GM19438 (cell line): ENCODE measurements at regions not wholly inside any gene's neighbourhood (a gene's known extent, or its start where the extent isn't known, plus 50 kb on each side); places are given as distances from the start of the nearest gene placed in this dataset.

Source experiments
- ATAC-seq: cut with Tn5 transposase; IDR thresholded peaks from one replicate; pipeline ENCODE4 v1.9.1; 2021; ENCODE audit warnings: low read depth; ENCODE audit not compliant: unreplicated experiment

DNA sequence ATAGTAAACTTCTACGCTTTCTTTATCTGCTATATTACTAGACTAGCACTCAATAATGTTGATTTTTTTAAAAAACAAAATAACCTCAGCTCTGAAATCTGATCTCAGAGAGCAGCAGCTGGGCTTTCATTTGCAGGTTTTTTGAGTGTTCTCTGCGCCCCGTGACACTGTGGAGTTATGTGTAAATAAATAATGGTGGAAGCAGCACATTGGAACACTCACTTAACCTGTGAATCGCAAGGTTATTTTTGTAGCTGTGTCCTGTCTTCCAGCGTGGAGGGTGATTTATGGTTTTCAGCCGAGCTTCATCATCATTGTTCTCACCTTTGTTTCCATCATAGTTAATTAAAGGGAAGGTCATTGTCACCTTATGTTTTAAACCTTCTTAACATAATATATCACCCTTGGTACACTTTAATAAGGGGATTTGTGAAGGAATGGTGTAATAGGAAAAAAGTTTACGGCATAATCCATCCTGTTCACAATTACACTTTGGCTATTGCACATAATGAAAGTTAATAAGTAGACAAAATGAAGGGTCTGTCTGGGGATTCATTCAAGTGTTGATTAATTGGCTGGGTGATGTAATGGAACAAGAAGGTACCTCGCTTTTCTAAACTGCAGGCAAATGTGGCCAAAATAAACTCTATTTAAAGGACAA is 493.3 kb upstream of the ADAMTS16 start:
- ATAC-seq, result no peak

DNA sequence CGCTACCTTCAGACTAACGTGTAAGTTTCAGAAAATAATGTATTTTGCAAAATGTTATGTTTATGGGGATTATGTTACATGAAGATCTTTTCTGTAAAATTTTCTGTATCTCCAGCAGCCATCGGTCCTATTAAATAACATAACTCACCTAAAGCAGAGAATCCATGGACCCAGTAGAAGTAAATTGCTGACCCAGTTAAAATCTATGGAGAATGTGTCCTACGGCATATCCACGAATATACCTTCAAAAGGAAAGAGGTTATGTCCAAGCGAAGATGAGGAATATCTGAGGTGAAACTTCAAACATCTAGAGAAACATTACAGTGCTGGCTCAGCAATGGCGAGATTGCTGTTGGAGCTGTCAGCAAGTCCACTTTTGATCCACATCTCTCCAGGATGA is 492.2 kb upstream of the ADAMTS16 start:
- no peak for ATAC-seq

DNA sequence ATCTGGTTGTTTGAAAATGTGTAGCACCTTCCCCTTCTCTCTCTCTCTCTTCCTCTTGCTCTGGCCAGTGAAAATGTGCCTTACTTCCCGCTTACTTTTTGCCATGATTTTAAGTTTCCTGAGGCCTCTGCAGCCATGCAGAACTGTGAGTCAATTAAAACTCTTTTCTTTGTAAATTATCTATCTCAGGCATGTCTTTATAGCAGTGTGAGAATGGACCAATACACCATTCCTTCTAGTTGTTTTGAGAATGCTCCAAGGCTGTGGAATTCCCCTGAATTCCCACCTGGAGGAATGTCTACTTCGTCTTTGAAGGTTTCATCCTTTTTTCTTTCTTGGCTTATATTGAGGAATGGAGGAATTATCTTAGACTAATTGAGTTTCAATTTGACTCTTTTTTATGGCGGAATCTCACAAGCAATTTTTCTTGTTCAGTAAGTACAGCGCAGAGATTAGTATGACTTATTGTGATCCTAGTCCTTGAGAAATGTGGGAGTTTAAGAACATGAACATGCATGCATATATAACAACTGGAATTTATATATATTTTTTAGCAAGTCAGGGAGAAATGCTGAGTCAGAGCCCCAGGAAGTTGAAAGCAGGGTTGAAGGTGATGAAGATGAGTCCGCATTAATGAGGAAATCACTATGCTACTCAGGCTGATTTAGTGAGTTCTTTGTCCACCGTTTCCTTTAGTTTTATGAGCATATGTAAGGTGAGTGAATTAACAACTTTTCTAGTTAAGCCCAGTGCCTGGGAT is 488.1 kb upstream of the ADAMTS16 start:
- ATAC-seq, result no peak

DNA sequence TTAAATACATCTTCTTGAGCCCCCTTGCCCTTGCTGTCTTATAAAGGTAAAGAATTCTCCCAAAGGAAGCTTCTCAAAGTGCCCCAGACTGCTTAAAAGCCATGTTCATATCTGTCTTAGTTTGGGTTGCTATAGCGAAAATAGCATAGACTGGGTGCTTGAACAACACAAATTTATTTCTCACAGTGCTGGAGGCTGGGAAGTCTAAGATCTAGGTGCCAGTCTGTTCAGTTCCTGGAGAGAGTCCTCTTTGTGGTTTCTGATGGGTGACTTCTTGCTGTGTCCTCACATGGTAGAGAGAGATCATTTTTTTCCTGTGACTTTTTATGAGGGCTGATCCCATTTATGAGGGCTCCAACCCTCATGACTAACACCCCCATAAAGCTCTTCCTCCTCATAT is 486.7 kb upstream of the ADAMTS16 start:
- no peak for ATAC-seq

DNA sequence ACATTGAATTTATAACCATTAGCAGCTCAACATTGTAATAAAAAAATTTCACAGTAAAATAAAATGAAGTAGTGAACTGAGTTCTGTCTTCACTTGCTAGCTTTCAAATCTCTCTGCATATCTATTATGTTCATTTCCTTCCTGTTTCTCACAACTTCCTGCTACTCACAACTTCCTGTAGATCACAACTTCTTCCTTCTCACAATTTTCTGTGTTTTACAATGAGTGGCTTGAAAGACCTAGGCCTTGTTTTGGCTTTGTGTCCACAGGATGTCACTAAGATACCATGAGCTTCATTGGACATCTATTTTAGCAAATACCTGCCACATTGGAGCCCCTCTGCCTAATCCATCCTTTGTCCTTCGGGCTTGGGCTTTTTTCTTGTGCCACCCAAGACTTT is 480.3 kb upstream of the ADAMTS16 start:
- no peak for ATAC-seq

DNA sequence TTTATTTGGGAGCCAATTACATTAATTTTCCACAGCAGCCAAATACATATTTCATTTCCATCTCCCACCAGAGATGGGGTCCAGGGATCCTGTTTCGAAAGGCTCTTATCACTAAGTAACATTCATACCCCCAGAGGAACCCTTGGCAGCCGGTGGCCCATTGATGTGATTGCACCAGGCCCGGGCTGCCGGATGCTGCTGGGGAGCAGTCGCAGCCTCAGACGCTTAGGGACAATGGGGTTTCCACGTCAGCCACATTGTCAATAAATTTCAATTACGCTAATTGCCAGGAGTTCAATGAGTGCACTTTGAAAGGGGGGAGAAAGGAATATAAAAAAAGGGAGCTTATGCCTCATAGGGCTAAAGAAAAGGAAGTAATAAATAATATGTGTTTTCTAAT is 478.8 kb upstream of the ADAMTS16 start:
- ATAC-seq, result no peak

DNA sequence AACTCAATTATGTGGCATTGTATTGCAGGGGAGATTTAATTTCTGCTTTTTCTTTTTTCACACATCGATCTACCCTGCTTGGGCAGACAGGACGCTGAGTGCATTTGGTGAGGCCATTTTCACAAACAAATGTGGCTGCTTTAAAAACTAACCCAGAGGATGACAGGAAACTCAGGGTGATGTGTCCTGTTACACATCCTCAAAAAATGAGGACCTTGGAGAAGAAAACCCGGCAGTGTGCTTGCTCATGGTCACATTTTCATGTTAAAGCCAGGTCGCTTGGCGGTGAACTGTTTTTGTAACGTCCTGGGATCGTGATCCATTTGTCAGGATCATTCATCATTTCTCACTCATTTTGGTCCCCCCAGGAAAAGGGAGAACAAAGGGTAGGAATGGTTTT is 478.3 kb upstream of the ADAMTS16 start:
- ATAC-seq, result no peak

DNA sequence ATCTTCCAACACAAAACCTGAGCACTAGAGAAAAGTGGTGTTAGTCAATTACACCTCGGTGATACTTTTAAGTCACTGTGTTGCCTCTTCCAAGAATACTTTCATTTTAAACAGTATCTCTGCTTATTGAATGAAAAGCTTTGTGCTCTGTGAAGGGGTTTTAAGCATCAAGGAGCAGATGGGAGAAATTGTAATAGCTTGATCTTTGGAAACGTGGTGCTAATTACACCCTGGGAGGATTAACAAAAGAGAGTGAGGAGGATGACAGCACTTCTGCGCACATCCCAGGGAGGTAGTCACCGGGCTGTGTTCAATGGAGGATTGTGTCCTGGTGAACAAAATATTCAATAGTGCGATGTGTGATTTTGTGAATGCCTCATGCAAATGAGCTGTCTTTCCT is 477.4 kb upstream of the ADAMTS16 start:
- ATAC-seq, result no peak

DNA sequence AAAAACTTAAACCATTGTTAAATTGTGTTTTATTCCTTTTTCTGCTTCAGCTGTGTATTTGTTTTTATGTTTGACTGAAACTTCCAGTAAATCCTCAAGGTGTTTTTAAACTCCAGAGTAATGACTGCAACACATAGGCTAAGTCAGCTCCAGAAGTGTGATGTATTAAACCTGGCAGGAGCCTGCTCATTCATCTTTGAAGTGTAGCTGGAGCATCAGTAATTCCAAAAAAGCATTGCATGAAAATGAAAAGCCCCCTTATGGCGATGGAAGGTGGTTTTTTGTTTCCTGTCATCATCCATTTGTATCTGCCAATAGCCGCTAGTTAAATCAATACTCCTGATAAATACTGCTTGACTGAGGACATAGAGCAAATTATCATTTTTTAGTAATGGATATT is 474.2 kb upstream of the ADAMTS16 start:
- ATAC-seq, result no peak

DNA sequence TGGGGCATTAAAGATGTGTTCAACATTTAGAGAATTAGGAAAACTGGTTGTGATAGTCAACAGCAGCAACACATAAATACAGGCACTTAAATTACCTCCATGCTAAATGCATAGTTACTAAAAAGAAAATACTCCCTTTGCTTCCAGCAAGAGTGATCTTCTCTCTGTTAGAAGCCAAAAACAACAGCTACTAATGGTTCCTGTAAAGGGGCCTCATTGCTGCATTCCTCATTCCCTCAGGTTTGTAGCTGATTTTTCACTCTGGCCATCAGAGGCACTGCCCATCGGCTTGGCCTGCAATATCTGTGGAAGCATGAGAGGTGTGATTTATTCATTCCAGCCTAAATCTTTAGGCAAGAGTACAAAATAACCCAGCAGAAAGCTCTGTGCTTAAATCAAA is 466.0 kb upstream of the ADAMTS16 start:
- ATAC-seq, result no peak

DNA sequence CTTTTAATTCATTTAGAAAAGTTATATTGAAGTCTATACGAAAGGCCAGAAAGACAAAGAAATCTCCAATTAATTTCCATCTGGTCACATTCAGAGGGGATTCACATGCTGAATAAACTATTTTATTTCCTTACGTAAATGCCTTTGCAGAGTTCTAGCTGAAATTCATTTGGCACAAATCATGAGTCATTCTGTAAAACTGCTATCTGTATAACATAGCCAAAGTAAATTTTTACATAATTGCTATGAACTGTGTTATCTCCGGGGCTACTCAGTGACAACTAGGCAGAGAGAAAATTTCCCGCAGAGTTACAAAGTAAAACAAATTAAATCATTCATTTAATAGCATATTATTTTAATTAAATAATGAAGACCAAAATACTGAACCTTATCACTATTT is 463.2 kb upstream of the ADAMTS16 start:
- no peak for ATAC-seq

DNA sequence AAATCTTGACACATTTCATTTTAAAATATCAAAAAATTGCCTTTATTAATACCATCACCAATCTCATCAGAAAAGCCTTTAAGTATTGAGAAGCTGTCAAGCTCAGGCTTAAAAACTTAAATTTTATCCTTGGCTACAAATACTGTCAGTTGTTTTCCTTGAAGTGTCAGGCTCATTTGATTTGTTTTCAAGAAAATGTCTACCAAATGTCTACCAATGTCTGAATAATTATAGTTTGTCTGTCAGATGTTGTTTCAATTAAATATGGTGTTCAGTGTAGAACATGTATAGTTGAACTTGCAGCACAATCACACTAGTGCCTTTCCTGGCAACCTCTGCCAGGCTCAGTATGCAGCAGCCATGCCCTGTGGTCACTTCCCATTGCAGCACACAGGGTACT is 455.2 kb upstream of the ADAMTS16 start:
- no peak for ATAC-seq

DNA sequence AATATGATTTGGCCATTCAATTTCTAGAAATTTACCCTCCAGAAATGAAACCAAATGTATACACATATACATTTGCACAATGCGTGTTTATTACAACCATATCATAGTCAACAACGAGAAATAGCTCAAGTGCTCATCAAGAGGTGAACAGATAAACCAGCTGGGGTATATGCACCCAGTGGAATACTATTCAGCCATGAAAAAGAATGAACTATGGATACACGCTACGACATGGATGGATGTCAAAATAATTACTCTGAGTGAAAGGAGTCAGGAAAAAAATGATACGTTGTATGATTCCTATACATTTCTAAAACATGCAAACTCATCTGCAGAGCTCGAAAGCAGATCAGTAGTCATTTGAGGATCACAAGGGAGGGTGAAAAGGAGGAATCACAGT is 441.5 kb upstream of the ADAMTS16 start:
- no peak for ATAC-seq

DNA sequence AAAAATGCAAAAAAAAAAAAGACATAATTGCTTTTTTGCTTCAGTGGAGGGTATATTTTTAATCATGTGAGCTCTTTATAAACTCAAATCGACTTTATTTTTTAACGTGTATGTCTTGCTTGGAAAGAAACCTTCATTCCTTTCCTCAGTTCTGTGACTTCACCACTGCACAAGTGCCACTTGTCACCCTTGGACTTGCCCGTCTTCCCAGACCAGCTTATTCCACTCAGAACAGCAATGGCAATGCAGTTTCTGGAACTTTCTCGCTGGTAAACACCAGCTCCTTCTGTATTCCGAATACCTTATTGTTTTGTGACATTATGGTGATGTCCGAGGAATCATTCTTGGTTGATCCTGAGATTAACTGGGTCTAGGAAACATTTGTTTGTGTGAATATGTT is 440.5 kb upstream of the ADAMTS16 start:
- no peak for ATAC-seq

DNA sequence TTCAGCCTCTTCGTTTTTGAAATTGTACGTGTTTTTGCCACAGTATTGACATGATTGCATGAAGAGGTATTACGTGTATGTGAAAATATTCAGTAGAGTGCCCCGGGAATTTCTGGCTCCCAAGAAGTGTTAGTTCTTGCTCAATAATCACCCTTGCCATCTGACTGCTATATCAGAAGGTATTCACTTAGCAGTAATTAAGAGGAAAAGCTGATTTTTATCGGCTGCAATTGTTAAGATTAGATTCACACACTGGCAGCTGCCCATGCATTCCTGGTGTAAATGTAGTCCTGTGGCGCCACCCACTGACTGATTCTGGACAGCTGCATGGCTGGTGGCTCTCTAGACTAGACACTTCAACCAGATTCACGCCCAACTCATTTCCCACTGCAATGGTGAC is 440.1 kb upstream of the ADAMTS16 start:
- no peak for ATAC-seq

DNA sequence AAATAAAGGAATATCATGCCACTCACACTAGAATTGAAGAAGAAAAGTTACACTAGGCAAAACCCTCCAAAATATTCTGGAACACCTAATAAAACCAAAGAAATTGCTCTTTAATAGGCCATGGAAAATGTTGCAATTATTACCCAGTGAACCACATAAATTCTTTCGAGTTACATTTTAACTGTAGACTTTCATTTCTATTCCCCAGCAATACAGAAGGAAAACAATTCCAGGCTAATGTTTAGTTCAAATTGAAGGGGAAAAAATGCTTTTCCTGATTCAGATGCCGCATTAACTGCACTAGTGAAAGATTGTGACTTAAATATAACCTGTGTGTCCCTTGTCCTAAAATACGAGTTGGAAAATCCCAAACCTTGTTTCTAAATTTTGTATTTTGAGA is 439.3 kb upstream of the ADAMTS16 start:
- ATAC-seq, result no peak

DNA sequence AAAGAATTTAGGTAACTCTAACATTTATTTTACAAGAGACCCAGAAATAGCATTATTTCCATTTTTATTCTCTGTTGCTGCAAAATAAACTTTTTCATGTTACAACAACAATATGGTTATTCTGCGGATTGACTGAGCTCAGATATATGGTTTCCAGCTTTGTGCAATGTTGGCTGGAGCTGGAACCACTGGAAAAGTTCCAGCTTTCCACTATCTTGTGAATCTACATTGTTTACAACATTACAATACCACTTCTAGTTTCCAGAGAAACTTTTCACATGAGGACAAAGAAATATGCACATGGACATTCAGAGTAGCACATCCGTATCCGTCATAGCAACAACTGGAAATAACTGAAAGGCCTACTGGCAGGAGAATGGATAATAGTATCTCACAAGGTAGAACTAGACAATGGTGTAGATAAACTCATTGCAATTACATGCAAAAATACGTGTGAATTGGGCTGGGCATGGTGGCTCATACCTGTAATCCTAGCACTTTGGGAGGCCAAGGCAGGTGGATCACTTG is 436.1 kb upstream of the ADAMTS16 start:
- ATAC-seq, result no peak

DNA sequence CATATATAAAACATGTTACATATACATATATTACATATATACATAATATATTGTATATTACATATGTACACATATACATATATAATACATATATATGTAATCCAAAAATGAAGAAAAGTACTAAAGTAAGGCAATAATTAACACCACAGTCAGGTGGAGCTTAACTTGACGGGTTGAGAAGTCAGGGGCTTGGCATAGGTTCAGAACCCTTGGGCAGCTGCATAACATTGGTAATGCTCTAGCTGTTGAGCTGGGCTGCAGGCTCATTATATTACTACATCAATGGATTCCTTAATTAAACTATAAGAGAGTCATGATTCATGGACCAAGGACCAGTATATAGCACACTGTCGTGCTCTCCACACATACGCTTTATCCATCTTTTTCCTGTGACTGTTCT is 435.2 kb upstream of the ADAMTS16 start:
- no peak for ATAC-seq

DNA sequence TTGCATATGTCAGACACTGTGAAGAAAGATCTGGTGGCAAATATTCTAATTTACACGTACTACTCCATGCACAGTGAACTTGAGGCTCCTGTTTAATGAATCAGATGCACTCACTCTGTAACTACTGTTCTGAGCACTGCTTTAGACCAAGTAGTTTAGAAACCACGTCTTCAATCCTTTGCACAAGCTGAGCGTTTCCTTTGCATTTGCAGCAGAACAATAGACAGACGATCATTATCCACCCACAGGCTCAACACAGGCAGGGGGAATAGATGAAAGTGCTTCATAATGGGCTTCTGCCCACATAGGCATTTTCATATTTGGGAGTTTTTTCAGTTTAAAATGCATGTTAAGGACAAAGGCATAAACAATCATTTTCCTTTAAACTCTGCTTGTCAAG is 423.3 kb upstream of the ADAMTS16 start:
- ATAC-seq, result no peak

DNA sequence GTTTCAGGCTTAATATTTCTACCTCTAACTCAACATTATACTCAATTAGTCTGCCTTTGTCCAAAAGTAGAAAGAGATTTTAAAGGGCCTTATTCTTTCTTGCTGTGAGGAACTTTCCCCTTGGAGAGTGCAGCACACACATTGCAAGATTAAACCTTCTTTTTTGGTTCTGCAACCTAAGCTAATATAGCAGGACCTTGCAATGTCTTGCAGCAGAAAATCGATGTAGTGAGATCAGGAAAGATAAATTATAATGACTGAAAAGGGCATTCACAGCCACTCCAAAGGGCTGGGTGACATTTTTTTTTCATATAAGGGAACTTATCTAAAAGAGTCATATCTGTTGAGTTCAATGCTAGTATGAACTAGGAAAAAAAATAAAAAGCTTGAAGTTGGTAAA is 422.7 kb upstream of the ADAMTS16 start:
- ATAC-seq, result no peak

DNA sequence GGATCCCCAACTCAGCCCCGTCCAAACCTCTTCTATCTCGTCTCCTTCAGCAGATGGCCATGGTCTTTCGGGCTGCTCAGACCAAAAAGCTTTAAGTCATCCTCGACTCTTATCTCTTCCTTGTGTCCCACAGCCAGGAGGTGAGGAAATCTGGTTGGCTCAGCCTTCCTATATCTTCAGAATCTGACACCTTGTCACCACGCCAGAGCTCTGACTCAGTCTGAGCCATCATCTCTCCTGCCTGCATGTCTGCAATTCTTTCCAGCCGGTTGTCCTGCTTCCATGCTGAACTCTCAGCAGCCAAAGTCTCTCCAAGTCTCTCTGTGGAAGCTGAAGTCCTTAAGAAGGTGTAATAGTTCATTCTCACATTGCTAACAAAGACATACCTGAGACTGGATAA is 419.3 kb upstream of the ADAMTS16 start:
- no peak for ATAC-seq

DNA sequence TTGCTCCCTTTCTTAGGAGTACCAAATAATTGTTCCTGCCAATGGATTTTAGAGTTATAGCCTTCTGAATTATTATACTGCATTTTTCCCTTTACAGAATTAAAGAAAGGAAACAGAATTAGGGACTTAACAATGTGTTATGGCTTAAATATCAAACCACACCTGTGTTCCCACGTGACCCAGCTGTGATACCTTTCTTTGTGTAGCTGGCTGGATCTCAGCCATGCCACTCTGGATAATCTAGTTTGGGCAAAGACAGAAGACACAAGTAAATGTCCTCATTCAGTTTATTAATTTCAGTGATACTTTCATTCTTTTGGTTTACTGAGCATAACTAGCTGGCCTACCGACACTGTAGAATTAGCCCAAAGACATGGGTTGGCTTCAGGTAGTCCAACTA is 417.2 kb upstream of the ADAMTS16 start:
- no peak for ATAC-seq
